GM18505 (cell line): ENCODE measurements at regions not wholly inside any gene's neighbourhood (a gene's known extent, or its start where the extent isn't known, plus 50 kb on each side); places are given as distances from the start of the nearest gene placed in this dataset.
"Not testable (repeated sequence)": the region's sequence is repeated elsewhere in the genome, so short reads cannot be mapped to it uniquely, and the experiment has no call there.

ENCODE experiments used
- ATAC-seq: cut with Tn5 transposase; IDR thresholded peaks from one replicate; pipeline ENCODE4 v1.9.1; 2021; ENCODE audit not compliant: unreplicated experiment
- POLR2A ChIP-seq: IDR thresholded peaks from 4 replicates; pipeline ENCODE4 v1.6.1; 2011; ENCODE audit warnings: borderline replicate concordance; ENCODE audit not compliant: insufficient read depth, insufficient read length; ENCODE audit errors: extremely low read depth

DNA sequence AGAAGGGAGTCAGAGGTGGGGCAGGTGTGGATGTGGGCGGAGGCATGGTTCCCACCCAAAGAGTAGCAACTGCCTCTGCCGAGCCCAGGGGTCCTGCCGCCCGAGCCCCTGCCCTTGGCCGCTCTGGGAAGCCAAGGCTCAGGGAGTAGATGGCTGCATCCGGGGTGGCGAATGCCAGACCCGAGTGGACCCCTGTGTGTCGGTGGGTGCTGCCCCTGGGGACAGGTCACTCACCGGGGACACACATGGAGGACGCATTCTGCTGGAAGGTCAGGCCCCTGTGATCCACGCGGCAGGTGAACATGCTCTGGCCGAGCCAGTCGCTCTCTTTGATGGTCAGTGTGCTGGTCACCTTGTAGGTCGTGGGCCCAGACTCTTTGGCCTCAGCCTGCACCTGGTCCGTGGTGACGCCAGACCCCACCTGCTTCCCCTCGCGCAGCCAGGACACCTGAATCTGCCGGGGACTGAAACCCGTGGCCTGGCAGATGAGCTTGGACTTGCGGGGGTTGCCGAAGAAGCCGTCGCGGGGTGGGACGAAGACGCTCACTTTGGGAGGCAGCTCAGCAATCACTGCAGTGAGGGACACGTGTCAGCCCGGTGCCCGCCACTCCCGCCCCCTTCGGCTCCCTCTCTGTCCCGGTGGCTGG lies 329.0 kb downstream of the TMEM121 start:
- ATAC-seq, result no peak

DNA sequence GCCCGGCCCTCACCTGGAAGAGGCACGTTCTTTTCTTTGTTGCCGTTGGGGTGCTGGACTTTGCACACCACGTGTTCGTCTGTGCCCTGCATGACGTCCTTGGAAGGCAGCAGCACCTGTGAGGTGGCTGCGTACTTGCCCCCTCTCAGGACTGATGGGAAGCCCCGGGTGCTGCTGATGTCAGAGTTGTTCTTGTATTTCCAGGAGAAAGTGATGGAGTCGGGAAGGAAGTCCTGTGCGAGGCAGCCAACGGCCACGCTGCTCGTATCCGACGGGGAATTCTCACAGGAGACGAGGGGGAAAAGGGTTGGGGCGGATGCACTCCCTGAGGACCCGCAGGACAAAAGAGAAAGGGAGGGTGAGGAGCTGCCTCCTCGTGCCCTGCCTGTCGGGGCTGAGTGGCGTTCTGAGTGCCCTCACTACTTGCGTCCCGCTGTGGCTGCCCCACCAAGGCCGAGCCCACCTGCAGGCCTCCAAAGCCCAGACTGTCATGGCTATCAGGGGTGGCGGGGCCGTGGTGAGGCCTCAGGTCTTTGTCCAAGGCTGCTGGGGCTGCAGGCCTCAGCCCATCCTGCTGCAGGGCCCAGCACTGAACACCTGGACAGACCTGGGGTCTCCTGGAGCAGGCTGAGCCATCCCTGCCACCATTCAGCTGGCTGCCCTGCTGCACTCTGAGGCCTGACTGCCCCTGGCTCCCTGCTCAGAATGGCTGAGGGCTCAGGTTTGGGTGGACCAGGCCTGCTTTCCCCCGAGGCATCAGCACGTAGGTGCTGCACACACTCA lies 329.7 kb downstream of the TMEM121 start:
- TF ChIP-seq POLR2A, result no peak
- ATAC-seq, result no peak

More for the DNA sequence above, 329.0 kb downstream of the TMEM121 start:
- TF ChIP-seq POLR2A, result no peak

DNA sequence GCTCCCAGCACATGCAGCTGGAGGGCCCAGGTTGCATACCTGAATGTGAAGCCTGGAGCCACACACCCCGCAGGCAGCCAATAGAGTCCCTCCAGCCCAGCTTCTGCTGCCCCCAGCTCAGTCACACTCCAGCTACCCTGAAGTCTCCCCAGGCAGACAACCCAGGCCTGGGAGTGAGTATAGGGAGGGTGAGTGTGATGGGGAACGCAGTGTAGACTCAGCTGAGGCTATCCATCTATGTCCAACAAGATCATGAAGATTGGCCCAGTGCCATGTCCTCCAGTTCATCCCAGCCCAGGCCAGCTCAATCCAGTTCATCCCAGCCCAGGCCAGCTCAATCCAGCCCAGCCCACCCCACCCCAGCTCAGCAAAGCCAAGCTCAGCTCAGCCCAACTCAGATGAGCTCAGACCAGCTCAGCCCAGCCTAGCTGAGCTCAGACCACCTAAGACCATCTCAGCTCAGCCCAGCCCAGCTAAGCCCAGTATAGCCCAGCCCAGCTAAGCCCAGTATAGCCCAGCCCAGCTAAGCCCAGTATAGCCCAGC lies 330.4 kb downstream of the TMEM121 start:
- ATAC-seq, result no peak
- no peak for TF ChIP-seq POLR2A

DNA sequence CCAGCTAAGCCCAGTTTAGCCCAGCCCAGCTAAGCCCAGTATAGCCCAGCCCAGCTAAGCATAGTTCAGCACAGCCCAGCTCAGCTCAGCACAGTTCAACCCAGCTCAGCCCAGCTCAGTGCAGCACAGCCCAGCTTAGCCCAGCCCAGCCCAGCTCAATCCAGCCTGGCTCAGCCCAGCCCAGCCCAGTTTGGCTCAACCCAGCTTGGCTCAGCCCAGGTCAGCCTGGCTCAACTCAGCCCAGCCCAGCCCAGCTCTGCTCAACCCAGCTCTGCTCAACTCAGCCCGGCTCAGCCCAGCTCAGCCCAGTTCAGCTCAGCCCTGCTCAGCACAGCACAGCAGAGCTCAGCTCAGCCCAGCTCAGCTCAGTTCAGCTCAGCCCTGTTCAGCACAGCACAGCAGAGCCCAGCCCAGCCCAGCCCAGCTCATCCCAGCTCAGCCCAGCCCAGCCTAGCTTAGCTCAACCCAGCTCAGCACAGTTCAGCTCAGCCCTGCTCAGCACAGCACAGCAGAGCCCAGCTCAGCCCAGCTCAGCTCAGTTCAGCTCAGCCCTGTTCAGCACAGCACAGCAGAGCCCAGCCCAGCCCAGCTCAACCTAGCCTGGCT lies 330.9 kb downstream of the TMEM121 start:
- no peak for ATAC-seq

DNA sequence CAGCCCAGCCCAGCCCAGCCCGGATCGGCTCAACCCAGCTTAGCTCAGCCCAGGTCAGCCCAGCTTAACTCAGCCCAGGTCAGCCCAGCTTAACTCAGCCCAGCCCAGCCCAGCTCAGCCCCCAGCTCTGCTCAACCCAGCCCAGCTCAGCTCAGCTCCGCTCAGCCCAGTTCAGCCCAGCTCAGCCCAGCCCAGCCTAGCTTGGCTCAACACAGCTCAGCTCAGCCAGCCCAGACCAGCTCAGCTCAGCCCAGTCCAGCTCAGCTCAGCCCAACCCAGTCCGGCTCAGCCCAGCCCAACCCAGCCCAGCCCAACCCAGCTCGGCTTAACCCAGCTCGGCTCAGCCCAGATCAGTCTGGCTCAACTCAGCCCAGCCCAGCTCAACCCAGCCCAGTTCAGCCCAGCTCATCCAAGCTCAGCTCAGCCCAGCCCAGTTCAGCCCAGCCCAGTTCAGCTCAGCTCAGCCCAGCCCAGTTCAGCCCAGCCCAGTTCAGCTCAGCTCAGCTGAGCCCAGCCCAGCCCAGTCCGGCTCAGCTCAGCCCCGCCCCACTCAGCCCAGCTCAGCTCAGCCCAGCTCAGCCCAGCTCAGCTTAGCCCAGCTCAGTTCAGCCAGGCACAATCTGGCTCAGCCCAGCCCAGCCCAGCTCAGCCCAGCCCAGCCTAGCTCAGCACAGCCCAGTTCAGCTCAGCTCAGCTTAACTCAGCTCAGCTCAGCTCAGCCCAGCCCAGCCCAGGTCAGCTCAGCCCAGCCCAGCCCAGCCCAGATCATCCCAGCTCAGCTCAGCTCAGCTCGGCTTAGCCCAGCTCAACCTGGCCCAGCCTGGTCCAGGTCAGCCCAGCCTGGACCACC lies 331.7 kb downstream of the TMEM121 start:
- ATAC-seq, result no peak
- no peak for TF ChIP-seq POLR2A

More for the DNA sequence above, 330.9 kb downstream of the TMEM121 start:
- TF ChIP-seq POLR2A, result no peak

DNA sequence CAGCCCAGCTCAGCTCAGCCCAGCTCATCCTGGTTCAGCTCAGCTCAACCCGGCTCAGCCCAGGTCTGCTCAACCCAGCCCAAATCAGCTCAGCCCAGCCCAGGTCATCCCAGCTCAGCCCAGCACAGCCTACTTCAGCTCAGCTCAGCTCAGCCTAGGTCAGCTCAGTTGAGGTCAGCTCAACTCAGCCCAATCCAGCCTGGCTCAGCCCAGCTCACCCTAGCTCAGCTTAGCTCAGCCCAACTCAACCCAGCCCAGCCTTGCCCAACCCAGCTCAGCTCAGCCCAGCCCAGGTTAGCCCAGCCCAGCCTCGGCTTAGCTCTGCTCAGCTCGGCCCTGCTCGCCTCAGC lies 332.3 kb downstream of the TMEM121 start:
- ATAC-seq, result no peak
- no peak for TF ChIP-seq POLR2A

DNA sequence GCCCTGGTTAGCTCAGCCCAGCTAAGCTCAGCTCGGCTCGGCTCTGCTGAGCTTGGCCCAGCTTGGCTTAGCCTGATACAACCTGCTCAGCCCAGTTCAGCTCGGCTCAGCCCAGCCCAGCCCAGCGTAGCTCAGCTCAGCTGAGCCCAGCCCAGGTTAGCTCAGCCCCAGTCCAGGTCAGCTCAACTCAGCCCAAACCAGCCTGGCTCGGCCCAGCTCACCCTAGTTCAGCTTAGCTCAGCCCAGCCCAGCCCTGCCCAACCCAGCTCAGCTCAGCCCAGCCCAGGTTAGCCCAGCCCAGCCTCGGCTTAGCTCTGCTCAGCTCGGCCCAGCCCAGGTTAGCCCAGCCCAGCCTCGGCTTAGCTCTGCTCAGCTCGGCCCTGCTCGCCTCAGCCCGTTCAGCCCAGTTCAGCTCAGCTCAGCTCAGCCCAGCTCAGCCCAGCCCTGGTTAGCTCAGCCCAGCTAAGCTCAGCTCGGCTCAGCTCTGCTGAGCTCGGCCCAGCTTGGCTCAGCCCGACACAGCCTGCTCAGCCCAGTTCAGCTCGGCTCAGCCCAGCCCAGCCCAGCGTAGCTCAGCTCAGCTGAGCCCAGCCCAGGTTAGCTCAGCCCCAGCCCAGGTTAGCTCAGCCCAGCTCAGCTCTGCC lies 332.8 kb downstream of the TMEM121 start:
- not testable (repeated sequence) for ATAC-seq

DNA sequence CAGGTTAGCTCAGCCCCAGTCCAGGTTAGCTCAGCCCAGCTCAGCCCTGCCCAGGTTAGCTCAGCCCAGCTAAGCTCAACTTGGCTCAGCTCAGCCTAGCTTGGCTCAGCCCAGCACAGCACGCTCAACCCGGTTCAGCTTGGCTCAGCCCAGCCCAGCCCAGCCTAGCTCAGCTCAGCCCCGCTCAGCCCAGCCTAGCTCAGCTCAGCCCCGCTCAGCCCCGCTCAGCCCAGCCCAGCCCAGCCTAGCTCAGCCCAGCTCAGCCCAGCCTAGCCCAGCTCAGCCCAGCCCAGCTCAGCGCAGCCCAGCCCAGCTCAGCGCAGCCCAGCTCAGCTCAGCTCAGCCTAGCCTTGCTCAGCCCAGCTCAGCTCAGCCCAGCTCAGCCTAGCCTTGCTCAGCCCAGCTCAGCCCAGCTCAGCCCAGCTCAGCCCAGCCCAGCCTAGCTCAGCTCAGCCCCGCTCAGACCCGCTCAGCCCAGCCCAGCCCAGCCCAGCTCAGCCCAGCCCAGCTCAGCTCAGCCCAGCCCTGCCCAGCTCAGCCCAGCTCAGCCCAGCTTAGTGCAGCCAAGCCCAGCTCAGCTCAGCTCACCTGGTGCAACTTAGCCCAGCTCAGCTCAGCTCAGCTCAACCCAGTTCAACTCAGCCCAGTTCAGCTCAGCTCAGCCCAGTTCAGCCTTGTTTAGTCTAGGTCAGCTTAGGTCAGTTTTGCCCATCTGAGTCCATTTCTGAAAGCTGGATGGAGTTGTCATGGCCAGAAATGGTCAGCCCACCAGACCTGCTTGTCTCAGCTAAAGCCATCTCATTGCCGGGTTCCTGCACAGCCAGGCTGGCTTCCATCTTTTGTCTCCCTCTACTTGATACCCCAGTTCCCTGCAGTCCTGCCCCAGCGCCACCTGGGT lies 333.6 kb downstream of the TMEM121 start:
- ATAC-seq, result no peak
- no peak for TF ChIP-seq POLR2A

DNA sequence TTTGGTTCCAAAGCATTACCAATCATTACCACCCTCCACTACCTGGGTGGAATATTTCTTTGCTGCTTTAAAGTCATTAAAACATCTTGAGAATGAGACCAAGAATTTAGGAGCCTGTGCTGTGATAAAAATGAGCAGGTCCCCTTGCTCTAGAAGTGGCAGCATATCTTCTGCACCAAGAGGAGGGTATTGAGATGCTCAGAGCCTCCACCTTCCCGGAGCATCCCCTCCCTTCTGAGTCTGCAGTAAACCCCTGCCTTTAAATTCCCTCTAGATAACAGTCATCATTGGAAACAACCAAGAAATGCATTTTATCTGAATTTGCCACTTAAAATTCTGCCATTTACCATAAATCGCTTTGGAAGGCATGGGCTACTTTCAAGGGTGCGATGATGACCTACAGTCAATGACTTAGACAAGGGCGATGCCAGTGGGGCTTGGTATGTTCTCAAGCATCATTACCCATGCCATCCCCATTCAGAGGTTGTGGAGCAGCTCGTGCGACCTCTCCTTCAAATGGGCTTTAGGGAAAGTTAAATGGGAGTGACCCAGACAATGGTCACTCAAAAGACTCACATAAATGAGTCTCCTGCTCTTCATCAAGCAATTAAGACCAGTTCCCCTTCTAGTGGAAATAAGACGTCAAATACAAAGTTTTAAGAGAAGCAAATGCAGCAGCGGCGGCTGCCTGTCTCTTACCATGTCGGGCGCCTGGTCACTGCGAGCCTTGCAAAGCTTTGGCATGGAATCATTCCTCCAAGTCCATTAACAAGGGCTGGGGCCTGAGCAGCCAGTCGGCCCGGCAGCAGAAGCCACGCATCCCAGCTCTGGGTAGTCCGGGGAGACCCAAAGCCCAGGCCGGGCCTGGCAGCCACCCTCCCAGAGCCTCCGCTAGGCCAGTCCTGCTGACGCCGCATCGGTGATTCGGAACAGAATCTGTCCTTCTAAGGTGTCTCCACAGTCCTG lies 334.5 kb downstream of the TMEM121 start:
- ATAC-seq, result no peak
- peak; percentile 62 for TF ChIP-seq POLR2A

DNA sequence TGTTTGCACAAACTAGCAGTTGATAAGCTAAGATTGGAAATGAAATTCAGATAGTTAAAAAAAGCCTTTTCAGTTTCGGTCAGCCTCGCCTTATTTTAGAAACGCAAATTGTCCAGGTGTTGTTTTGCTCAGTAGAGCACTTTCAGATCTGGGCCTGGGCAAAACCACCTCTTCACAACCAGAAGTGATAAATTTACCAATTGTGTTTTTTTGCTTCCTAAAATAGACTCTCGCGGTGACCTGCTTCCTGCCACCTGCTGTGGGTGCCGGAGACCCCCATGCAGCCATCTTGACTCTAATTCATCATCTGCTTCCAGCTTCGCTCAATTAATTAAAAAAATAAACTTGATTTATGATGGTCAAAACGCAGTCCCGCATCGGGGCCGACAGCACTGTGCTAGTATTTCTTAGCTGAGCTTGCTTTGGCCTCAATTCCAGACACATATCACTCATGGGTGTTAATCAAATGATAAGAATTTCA lies 335.6 kb downstream of the TMEM121 start:
- TF ChIP-seq POLR2A, result peak; percentile 73
- ATAC-seq, result peak; percentile 49
